DND-41 (cell line): ENCODE measurements at regions not wholly inside any gene's neighbourhood (a gene's known extent, or its start where the extent isn't known, plus 50 kb on each side); places are given as distances from the start of the nearest gene placed in this dataset.
"Not testable (repeated sequence)": the region's sequence is repeated elsewhere in the genome, so short reads cannot be mapped to it uniquely, and the experiment has no call there.

Experiments used
- CTCF ChIP-seq: IDR thresholded peaks from 2 replicates; pipeline ENCODE4 v1.5.1; 2012; ENCODE audit warnings: borderline replicate concordance, low read length, moderate library complexity, mild to moderate bottlenecking; ENCODE audit not compliant: poor library complexity, severe bottlenecking; ENCODE audit errors: extremely low read depth
- EZH2 ChIP-seq: IDR thresholded peaks from 3 replicates; pipeline ENCODE4 v1.6.1; 2012; ENCODE audit warnings: borderline replicate concordance, low read depth, mild to moderate bottlenecking, moderate library complexity, low read length, inconsistent platforms; ENCODE audit not compliant: severe bottlenecking

DNA sequence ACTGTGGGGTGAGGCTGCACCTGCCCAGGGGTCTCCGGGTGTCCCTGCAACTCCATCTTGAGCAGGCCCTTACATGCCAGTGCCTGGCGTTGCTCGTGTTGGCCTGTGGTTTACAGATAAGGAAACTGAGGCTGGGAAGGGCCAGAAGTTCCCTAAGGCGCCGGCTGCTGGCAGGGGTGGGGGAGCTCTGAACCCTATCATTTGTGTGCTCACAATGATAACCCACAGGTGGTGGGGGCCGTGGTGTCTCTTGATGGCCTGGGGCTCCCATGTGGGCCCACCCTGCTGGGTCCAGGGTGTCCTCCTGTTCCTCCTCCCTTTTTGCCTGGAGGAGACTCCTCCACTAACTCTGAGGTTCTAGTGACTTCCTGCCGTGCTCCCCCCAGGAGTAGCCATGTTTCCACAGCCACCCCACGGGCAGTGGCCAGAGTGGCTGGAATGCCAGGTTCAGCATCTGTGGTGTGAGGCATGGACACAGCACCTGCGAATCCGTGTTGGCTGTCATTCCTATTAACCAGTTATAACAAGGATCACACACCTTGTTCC, 174.3 kb downstream of the NPIPB11 start:
- not testable (repeated sequence) for TF ChIP-seq CTCF, EZH2
